Aorta (tissue), 5 donors: ENCODE measurements at regions not wholly inside any gene's neighbourhood (a gene's known extent, or its start where the extent isn't known, plus 50 kb on each side); places are given as distances from the start of the nearest gene placed in this dataset.

ENCODE experiments used
- ATAC-seq: fragments of 200-7000 bp; cut with Tn5 transposase; one replicate; pipeline ENCODE4 v1.9.1; 2022; ENCODE audit warnings: moderate library complexity; ENCODE audit not compliant: low FRiP score
- DNase-seq, 2 donors: peaks; one replicate each; pipeline ENCODE4 v3.0.0-alpha.2; 2020
- H3K27ac ChIP-seq, 2 donors: one replicate each; pipeline ENCODE4 v1.5.1; 2013; ENCODE audit warnings: low read length in 2 of 2, mild to moderate bottlenecking in 2 of 2, moderate library complexity in 2 of 2, control low read depth in 1 of 2, inconsistent platforms in 1 of 2, low read depth in 1 of 2
- H3K27me3 ChIP-seq, 2 donors: one replicate each; pipeline ENCODE4 v1.6.1; 2013; ENCODE audit warnings: control low read depth in 1 of 2, low read length in 1 of 2, mild to moderate bottlenecking in 1 of 2, moderate library complexity in 1 of 2; ENCODE audit not compliant: insufficient read depth in 2 of 2, control insufficient read depth in 1 of 2
- H3K36me3 ChIP-seq, 2 donors: one replicate each; pipeline ENCODE4 v1.6.1; 2013; ENCODE audit warnings: control low read depth in 1 of 2, low read length in 1 of 2, mild to moderate bottlenecking in 1 of 2; ENCODE audit not compliant: insufficient read depth in 2 of 2, control insufficient read depth in 1 of 2
- H3K4me1 ChIP-seq, 2 donors: one replicate each; pipeline ENCODE4 v1.6.1; 2013; ENCODE audit warnings: low read length in 2 of 2, control low read depth in 1 of 2, mild to moderate bottlenecking in 1 of 2, moderate library complexity in 1 of 2; ENCODE audit not compliant: insufficient read depth in 2 of 2, control insufficient read depth in 1 of 2
- H3K4me3 ChIP-seq, 2 donors: one replicate each; pipeline ENCODE4 v1.5.1; 2013; ENCODE audit warnings: low read length in 2 of 2, control low read depth in 1 of 2, mild to moderate bottlenecking in 1 of 2
- H3K9me3 ChIP-seq: one replicate; pipeline ENCODE4 v1.6.1; 2013; ENCODE audit warnings: mild to moderate bottlenecking, low read length; ENCODE audit not compliant: control insufficient read depth
- WGBS, 2 donors: extraction: QIAGEN DNeasy Blood & Tissue Kit; methylation state at CpG; one replicate each; pipeline ENCODE4 v1.1.7; 2013; 5-methylcytosine and 5-hydroxymethylcytosine counted together
- intact Hi-C, 2 donors: fragments of 100-400 bp; cut with DNase I; formaldehyde crosslinking; loops; one replicate each; pipeline versions ENCODE4 v1.14.2 to v1.15.0; 2022
- donor health status: healthy with polysubstance abuse.
- donor health status: Bipolar disorder and iron deficiency.
- donor health status: DM: no; HTN: no; CAD: no.
- donor health status: DM: no; HTN: no; CAD: no.
- donor health status: DM: yes; HTN: yes; CAD: no.

DNA sequence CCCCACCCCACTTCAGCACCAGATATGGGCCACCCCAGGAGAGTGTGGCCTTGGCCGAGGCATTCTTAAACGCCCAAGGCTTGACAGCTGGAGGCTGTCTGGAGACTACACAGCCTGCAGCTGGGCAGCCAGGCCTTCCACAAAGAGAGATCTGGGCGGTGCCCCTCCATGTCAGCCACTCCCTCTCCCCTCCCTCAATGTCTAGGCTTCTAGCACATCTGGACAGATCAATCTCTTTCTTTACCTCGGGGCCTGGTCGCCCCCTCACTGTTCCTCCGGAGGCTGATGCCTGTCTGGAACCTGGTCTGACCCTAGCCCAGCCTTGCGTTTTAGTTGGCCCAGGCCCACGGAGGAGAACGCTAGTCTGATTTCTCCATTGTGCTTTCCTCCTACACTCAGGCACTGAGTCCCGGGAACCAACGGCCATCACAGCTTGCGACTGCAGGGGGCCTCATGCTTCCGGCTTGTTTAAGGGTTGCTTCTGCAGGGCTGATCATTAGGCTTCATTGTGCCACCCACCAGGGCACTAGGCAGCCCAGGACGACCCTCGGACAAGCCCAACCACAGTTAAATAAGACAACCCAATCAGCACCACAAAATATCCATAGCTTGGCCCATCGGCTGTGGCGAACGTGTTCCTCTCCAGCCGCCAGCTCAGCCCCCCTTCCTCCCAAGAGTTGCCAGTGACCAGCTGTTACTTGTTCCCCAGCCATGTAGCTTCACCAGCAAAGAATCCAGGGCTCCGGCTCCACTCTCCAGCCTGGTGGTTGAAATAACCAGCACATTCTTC lies 200.6 kb downstream of the BCOR start:
- Histone ChIP-seq H3K4me3 (no peak overlapping the region), H3K36me3 (no peaks in the 10 kb centered on the region), H3K27ac (peak overlapping the region in 1 of 2 donors; percentile 32), H3K27me3 (no peaks in the 10 kb centered on the region), H3K4me1 (peaks cover 0 to 3% of the 10 kb centered on the region in 2 donors), H3K9me3 (no peaks in the 10 kb centered on the region)
- DNase-seq (peak; percentile 68 to 81), ATAC-seq (peak; percentile 51)
- WGBS, 2 donors, result 9 to 27% methylated on average over 20 of the region's 20 CpGs
- intact Hi-C loops, result no loop called here

DNA sequence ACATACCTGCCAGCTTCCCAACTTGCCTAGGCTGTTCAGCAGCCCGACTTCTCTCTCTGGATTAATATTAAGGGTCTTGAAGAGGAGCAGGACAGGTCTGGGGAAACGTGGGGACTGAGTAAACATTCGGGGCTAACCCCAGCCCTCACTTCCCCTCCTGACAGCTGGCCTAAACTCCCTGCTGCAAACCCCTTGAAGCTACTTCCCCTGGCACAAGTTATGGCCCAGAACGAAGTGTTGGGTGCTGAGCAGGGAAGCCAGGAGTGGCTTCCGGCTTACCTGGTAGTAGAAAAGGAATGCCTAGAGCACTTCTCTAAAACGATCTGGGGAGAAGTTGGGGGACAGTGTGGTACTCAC lies 200.0 kb downstream of the BCOR start:
- no peak overlapping the region for H3K4me3 ChIP-seq
- 12 to 25% methylated on average over 6 of the region's 6 CpGs for WGBS, 2 donors
- no peaks in the 10 kb centered on the region for H3K36me3 ChIP-seq
- DNase-seq (no peak), ATAC-seq (no peak)
- peak overlapping the region in 1 of 2 donors; percentile 77 for H3K27ac ChIP-seq
- intact Hi-C loops, result no loop called here
- H3K9me3 ChIP-seq, result no peaks in the 10 kb centered on the region
- peaks cover 0 to 3% of the 10 kb centered on the region in 2 donors for H3K4me1 ChIP-seq
- H3K27me3 ChIP-seq, result no peaks in the 10 kb centered on the region

DNA sequence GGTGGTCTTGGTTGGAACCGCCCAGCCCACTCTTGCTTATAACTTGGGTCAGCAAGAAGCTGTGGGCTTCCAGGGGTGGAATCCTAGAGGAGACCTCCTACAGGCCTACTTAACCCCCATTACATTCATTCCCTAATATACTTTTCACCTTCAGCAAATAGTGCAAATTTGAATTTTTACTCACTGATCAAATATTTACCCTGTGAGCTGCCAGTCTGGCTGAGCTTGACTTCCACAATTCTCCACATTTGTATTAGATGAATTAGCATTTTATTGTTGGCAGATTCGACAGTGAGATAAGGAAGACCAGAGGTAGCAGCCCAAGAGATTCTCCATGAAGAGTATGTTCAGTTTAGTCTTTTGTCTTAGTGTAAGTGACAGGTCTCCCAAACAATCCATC lies 199.6 kb downstream of the BCOR start:
- 68 to 72% methylated on average over 2 of the region's 2 CpGs for WGBS, 2 donors
- no peaks in the 10 kb centered on the region for H3K36me3 ChIP-seq
- DNase-seq, result no peak
- H3K27me3 ChIP-seq, result no peaks in the 10 kb centered on the region
- no peak overlapping the region for H3K4me3 ChIP-seq
- peaks cover 0 to 3% of the 10 kb centered on the region in 2 donors for H3K4me1 ChIP-seq
- ATAC-seq, result no peak
- intact Hi-C loops, result no loop called here
- peak overlapping the region in 1 of 2 donors; percentile 77 for H3K27ac ChIP-seq
- H3K9me3 ChIP-seq, result no peaks in the 10 kb centered on the region

DNA sequence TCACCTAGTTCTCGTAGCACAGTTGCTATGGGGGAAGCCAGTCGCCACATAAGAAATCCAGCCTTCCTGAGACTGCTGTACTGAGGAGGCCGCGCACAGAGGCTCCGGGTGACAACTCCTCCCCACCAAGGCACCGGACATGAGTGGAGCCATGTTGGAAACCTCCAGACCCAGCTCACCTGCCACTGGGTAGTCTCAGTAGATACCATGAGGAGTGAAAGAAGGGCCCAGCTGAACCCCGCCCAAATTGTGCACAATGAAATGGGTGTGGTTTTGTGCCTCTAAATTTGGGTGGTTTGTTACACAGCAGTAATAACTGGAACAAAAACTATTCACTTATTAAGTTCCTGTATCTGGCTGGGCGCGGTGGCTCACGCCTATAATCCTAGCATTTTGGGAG lies 198.7 kb downstream of the BCOR start:
- DNase-seq (no peak), ATAC-seq (no peak)
- no peaks in the 10 kb centered on the region for H3K36me3 ChIP-seq
- H3K9me3 ChIP-seq, result no peaks in the 10 kb centered on the region
- H3K4me1 ChIP-seq, result peaks cover 0 to 3% of the 10 kb centered on the region in 2 donors
- no peak overlapping the region for H3K27ac ChIP-seq
- no peaks in the 10 kb centered on the region for H3K27me3 ChIP-seq
- no peak overlapping the region for H3K4me3 ChIP-seq
- WGBS, 2 donors, result 95 to 97% methylated on average over 10 of the region's 10 CpGs
- intact Hi-C loops, result no loop called here

DNA sequence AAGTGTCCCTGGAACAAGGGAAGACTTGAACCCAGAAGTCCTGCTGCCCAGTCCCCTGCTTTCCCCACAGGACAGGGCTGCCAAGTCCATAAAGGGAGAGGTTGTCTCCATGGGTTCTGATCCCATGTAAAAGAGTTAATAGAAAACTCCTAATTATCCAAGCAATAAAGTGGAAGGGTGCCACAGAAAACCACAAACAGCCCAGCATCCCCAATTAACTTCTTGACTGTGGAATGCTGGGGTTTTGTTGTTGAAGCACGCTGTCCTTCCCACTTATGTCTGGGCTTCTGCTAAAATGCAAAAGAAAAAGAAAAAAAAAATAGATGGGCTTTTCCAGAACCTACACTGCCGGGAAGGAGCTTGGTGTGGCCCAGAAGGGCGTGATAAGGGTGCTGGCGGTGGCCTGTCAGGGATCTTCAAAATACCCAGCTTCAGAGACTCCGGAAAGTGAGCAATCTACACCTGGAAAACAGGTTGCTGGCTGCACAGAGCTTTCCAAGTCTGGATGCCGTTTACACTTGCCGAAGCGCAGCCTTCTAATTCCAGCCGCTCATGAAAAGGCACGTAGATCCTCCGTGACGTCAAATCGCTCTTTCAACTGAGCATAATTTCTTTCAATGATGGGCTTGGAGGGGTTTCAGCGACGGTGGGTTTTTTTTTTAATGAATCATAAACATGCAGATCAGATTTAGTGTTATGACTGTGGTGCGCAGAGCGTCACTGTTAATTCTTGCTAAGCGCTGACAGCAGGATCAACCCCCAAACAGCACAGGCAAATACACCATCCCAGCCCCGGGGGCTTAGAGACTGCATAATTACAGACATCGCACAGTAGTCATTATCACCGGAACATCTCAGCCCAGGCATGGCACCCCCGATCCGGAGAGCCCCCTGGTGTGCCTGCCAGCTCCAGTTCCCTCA lies 197.6 kb downstream of the BCOR start:
- intact Hi-C loops, result loop anchor here (10.0 kb wide), 3 partner anchors 165 to 365 kb away; no protein-coding TSS in a partner anchor
- no peaks in the 10 kb centered on the region for H3K27me3 ChIP-seq
- DNase-seq (no peak), ATAC-seq (no peak)
- H3K9me3 ChIP-seq, result no peaks in the 10 kb centered on the region
- no peak overlapping the region for H3K27ac ChIP-seq
- H3K36me3 ChIP-seq, result no peaks in the 10 kb centered on the region
- H3K4me1 ChIP-seq, result peaks cover 0 to 3% of the 10 kb centered on the region in 2 donors
- WGBS, 2 donors, result 80 to 85% methylated on average over 23 of the region's 23 CpGs
- no peak overlapping the region for H3K4me3 ChIP-seq

DNA sequence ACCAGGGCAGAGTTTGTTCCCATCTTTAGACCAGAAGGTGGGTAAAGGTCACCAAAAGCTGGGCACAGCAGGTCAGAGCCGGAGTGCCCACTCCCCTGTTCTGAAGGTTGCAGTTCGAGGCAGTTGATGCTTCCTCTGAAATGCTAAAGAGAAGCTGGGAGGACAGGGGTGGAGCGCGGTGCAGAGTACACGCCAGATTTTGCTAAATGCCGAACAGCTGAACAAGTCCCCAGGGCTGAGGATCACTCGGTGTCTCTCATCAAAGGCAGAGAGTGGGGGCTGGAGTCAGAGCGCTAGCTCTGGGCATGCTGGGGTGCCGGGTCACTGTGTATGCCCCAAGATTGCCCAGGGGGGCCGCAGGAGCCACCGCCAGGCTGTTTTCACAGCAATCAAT lies 197.0 kb downstream of the BCOR start:
- no peaks in the 10 kb centered on the region for H3K27me3 ChIP-seq
- no peak for ATAC-seq
- WGBS, 2 donors, result 77 to 84% methylated on average over 11 of the region's 11 CpGs
- intact Hi-C loops, result loop anchor here (10.0 kb wide), 3 partner anchors 166 to 364 kb away; no protein-coding TSS in a partner anchor
- no peaks in the 10 kb centered on the region for H3K9me3 ChIP-seq
- no peak overlapping the region for H3K27ac ChIP-seq
- no peak overlapping the region for H3K4me3 ChIP-seq
- H3K4me1 ChIP-seq, result peaks cover 0 to 3% of the 10 kb centered on the region in 2 donors
- no peak for DNase-seq
- no peaks in the 10 kb centered on the region for H3K36me3 ChIP-seq

DNA sequence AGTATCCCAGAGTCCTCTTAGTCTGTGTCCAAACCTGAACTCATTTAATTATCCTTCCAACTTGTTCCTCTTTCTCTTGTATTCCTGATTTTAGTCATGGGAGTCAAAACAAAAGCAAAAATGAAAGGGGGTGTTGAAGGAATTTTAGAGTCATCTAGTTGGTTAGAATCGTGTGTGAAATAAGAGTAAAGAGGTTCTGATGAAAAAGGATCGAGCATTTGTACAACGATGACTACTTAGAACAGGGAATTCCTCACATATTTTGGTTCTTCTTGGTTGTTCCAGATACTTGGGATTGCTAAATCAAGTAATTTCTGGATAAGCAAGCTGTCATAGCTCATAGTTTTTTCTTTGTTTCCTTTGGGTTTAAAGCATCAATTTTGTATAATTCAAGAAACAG lies 194.4 kb downstream of the BCOR start:
- DNase-seq (no peak), ATAC-seq (no peak)
- Histone ChIP-seq H3K36me3 (no peaks in the 10 kb centered on the region), H3K27me3 (no peaks in the 10 kb centered on the region), H3K9me3 (no peaks in the 10 kb centered on the region), H3K4me3 (no peak overlapping the region), H3K27ac (no peak overlapping the region), H3K4me1 (no peaks in the 10 kb centered on the region)
- WGBS, 2 donors, result 33 to 57% methylated on average over 3 of the region's 3 CpGs
- intact Hi-C loops, result loop anchor here (10.0 kb wide), 3 partner anchors 169 to 361 kb away; no protein-coding TSS in a partner anchor

DNA sequence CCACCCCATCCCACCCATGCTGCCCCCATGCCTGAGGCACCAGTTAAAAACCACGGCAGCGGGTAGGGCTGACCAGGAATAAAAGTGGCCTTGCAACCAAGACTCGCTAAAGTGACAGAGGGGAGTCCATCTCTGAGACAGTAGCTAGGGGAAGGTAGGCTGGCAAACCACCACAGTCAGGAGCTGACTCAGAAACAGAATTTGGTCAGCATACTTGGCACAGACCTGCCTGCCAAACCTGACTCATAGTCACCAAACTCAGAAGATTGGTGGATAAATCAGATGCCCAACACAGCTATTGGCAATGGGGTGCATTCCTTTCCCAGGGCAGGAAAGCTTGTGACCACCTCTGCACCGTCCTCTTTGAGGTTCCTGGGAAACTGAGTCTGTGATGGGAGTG lies 193.8 kb downstream of the BCOR start:
- ATAC-seq (no peak), DNase-seq (no peak)
- intact Hi-C loops, result loop anchor here (10.0 kb wide), 3 partner anchors 169 to 361 kb away; no protein-coding TSS in a partner anchor
- WGBS, 2 donors, result 83 to 87% methylated on average over 4 of the region's 4 CpGs
- Histone ChIP-seq H3K27ac (no peak overlapping the region), H3K4me3 (no peak overlapping the region), H3K27me3 (no peaks in the 10 kb centered on the region), H3K9me3 (no peaks in the 10 kb centered on the region), H3K36me3 (no peaks in the 10 kb centered on the region), H3K4me1 (no peaks in the 10 kb centered on the region)
